ENCODE measurements at regions not wholly inside any gene's neighbourhood (a gene's known extent, or its start where the extent isn't known, plus 50 kb on each side); places are given as distances from the start of the nearest gene placed in this dataset.

DNA sequence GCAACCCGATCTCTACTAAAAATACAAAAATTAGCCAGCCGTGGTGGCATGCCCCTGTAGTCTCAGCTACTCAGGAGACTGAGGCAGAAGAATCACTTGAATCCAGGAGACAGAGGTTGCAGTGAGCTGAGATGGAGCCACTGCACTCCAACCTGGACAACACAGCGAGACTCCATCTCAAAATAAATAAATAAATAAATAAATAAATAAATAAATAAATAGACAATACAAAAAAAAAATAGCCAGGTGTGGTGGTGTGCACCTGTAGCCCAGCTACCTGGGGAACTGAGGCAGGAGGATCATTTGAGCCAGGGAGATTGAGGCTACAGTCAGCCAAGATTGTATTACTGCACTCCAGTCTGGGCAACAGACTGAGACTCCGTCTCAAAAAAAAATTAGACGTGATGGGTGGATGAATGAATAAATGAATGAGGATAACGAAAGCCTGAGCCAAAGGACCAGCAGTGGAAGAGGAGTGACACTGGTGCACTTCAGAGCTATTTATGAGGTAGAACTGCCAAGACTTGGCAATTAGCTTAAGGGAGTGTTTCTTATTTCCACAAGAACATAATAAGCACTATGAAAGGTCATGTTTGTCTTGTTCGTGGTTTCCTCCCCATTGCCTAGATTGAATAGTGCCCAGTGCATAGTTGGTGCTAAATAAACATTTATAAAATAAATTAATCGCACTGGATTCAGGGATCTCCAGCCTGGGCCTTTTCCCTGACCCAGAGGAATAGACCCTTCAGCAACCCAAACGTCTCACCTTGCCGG is 232.2 kb downstream of the IDS start:
- DNase-seq, result no peak

DNA sequence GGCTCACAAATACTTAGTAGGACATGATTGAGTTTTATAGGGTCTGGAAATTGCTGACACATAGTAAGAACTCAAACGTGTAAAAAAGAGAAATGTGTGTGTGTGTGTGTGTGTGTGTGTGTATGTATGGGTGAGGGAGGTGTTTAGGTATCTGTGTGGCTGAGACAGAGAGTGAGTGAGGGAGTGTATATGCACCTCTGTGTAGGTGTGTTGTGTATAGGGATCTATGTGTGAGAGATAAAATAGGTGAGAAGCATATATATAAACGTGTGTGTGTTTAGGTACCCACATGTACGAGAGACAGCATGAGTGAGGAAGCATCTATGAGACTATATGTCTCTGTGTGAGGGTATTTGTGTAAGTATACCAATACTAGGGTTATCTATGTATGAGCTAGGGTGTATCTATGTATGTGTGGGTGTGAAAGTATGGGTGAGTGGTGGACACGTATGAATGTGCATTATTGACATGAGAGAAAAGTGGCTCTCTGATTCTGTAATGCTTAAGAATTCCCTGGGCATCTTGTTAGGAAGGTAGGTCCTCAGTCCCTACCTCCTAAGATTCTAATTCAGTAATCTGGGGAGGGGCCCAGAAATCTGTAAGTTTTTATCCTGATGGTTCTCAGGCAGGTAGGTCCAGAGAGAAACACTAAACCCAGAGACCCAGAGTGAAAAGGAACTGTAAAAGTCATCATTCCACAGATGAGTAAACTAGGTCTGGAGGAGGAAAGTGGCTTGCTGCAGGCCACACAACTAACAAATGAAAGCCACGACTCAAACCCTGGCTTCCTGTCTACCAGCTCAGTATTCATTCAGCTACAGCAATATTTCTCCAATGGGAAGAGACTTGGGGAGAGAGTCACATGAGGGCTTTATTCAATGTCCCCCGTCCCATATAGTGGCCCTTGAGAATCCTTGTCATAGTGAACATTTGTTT is 237.0 kb downstream of the IDS start:
- no peak for DNase-seq

DNA sequence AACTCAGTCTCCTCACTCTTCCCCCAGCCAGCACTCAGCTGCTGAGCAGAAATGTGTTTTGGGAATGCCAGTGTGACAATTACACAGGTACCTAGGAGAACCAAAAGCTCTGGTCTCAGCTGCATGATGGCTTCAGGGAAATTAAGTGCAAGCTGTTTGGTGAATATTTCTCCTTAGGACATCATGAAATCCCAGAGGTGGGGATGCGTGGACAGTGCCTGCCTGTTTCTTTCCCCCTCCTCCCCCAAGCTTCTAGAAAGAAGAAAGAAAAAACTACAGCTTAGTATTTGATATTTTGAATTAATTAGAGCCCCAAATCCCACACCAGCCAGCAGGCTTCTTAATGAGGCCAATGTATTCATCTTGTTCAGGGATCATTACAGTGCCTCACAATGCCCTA is 243.0 kb downstream of the IDS start:
- no peak for DNase-seq

DNA sequence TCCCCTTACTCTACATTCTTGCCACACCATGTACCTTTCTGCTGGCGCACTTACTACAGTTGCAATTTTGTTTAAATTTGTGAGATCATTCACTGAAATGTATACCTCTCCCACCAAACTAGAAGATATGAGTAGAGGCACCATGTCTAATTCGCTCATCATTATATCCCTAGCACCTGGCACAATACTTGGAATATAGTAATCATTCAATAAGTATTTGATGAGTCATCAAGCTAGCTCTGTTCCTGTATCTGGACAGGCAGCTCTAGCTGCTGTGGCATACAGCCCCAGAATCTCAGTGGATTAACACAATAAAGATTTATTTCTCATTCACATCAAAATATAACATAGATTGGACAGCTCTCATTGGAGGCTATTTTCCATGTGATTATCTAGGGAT is 245.9 kb downstream of the IDS start:
- no peak for DNase-seq

DNA sequence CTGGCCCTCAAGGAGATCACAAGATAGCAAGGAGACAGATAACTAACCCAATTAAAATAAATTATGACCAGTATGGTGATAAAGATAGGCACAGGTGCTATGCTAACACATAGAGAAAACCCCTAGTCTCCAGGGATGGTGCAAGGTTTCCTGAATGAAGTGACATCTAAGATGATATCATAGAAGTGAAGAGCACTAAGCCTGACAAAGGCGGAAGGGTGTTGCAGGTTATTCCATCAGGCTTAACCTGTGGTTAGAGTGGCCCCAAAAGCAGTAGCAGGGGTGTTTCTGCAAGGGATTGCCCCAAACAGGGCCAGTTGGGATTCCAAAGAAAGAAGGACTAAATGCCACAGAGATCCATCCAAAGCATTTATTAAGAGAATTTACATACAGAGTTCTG is 249.2 kb downstream of the IDS start:
- DNase-seq, result no peak

DNA sequence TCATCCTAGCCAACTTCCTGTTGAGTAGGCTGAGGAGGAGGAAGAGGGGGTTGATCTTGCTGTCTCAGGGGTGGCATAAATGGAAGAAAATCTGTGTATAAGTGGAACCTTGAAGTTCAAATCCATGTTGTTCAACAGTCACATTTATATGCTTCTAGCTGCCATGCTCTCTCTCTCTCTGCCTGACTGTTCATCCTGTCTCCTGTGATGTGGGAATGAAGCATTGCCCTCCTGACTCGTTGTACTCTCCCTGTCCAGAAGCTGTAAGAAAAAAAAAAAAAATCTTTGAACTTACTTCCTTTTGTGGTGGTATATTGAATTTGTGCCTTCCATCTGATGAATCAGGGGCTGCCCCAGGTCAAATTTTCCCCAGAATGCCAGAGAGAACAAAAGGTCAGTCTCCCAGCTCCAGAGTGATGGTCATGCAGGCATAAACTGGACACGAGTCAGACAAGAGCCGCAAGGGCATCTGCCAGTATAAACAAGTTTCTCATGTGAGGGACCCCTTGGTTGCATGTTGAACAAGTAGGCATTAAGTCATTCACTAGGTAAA is 257.0 kb downstream of the IDS start:
- DNase-seq, result no peak

DNA sequence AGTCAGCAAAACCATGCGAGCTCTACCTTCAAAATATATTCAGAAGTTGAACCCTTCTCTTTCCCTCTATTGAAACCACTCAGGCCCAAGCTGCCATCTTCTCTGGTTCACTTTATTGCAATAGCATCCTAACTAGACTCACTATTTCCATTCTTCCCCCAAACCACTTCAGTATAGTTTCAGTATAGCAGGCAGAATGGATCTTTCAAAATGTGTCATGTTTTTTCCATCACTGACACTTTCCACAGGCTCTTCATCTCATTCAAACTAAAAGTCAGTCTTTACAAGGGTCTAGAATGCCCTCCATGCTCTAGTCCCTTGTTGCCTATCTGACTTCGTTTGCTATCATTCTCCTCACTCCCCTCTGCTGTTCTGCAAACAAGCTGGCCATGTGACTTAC is 274.4 kb downstream of the IDS start:
- no peak for DNase-seq

DNA sequence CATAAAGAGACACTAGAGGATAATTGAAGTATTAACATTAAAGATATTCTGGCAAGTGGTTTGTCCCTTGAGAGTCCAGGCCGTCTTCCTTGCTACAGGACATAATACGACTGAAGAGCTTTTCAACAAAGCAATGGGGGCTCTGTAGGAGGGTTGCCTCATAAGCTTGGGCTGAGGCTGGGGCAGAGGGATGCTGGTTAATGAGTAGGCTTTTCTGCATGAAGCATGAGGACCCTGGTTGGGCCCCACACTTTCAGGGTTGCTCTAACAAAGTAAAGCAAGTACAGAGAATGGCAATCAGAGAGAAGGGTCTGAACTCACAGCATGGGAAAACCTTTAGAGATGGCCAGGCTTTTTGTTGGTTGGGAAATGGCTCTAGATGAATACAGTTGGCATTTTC is 281.3 kb downstream of the IDS start:
- DNase-seq, result no peak

DNA sequence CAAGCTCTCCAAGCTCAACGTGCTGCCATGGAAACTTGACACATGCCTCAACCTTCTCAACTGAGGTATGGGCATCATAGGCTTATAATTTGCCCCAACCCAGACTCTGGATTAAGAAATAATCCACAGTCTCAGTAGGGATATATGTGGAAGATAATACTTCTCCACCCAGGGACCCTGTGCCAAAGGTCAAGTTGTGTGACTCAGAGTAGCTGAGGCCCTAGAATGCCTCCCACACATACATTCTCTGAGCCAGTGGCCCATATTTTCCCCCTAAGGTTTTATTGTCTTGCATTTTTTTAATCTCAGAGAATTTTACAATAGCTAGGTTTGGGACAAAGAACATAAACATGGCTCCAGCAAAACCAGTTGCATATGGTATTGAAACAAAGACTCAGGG is 283.1 kb downstream of the IDS start:
- no peak for DNase-seq

DNA sequence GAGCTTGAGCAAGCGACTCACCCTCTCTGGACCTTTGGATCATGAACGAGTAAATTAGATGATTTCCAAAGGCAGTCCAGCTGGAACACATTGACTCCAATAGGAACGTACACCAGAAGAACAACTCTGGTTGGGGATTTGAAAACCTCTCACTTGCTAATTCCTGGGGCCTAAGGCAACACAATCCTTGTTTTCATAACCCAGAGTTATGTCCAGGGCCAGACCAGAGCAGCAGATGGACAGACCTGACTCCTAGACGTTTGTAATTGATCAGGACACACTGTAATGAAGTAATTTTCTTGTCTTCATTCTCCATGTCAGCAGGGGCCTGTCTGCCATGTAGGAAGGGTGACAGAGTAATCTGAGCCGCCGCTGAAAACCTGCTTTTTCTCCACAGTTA is 283.9 kb downstream of the IDS start:
- DNase-seq, result no peak

DNA sequence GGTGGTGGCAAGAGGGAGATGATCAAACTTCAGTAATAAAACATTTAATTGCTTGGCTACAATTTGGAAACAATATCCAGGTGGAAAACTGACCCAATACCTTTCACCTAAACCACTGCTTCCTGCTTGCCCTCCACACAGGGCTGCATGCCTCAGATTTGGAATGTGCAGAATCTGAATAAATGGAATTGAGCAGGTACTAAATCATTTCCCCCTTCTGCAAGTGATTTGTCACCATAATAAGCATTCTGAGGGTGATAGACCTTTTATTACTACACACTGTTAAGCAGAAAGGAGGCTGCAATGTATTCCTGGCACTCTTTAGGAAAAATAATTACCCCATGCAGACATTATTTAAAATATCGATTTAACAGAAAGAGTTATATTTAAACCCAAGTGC is 291.8 kb downstream of the IDS start:
- no peak for DNase-seq

DNA sequence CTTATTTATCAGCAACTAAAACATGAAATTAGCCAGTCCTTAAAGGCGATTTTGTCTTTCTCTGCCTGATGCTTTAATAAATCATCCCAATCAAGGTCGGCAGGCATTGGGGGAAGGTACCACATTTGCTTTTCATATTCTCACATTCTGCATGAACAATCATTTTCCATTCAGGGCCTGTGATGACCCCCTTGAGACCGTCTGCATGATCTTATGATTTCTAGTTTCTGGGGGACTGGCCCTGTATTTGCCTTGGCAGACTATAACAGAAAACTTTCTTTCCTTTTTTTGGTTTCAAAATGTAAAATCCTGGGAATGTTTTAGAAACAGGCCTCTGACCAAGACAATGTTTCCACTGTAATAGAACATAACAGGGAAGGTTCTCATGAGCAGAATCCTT is 296.8 kb downstream of the IDS start:
- DNase-seq, result no peak

DNA sequence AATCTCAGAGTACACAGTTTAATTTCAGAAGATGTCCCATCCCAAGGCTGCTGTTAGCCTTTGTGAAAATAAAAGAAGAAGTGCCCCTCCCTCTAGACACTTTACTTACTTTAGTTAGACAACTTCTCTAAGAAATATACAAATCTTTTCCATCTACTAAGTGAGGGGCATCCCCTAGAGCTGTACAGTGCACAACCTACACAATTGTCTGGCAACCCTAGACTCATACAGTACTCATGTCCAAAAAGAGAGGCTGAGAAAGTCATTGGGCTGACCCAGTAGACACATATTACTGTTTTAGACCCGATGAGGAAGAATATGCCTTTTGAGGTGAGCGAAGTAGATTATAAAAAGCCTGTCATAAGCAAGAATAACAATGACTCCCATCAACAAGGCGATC is 297.6 kb downstream of the IDS start:
- DNase-seq, result no peak

DNA sequence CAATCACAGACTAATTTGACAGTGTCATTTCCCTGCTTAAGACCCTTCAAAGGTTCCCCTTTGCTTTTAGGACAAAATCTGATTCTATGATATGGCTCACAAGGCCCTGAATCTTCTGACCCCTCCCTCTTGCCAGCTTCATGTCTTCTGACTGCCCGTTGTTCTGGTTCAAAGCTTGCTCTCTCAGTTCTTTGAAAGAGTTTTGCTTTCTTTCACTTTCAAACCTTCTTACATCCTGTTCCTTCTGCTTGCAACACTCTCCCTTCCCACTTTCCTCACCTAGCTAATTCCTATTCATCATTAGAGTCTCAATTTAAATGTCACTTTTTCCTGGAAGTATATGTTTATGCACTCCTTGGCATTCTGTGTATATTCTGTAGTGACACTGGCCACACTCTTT is 299.2 kb downstream of the IDS start:
- no peak for DNase-seq

DNA sequence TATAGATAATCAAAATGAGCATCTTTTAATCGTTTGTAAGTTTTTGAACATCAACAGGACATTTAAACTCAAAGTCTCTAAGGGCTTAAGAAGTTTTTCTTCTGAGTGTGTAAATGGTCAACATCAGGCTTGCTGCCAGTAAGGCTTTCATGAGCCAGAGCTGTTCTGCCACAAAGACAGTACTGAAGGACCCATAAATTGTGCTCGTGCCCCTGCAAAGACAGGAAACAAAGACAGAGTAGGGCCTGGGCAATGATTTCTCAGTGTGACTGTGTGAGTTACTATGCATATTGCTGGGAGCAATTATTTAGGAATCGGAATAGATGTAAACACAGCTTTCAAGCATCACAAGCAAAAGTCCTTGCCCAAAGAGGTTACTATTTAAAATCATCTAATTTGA is 300.0 kb downstream of the IDS start:
- DNase-seq, result no peak

DNA sequence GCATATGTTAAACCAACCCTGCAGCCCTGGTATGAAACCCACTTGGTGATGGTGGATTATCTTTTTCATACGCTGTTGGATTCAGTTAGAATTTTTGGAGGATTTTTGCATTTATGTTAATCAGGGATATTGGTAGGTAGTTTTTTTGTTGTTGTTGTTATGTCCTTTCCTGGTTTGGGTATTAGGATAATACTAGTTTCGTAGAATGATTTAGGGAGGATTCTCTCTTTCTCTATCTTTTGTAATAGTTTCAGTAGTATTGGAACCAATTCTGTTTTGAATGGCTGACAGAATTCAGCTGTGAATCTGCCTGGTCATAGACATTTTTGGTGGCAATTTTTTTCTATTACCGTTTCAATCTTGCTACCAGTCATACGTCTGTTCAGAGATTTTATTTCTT is 305.4 kb downstream of the IDS start:
- DNase-seq, result no peak

DNA sequence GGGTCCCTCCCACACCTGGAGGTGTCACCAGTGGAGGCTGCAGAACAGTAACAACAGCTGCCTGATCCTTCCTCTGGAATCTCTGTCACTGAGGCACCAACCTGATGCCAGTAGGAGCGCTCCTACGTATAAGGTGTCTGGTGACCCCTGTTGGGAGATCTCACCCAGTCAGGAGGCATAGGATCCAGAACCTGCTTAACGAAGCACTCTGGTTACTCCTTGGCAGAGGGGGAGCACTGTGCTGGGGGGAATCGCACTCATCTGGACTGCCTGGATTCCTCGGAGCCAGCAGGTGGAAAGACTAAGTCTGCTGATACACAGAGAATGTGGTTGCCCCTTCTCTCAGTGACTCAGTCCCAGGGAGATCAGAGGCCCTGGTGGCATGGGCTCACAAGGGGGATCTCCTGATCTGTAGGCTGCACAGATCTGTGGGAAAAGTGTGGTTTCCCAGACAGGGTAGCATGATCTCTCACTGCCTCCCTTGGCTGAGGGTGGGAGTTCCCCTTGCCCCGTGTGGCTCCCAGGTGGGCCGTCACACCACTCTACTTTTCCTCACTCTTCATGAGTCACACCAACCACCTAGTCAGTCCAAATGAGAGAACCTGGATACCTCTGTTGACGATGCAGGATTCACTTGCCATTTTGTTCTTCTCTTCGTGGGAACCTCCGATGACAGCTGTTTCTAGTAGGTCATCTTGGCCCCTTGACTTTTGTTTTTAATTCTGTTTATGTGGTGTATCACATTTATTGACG is 305.9 kb downstream of the IDS start:
- DNase-seq, result no peak

DNA sequence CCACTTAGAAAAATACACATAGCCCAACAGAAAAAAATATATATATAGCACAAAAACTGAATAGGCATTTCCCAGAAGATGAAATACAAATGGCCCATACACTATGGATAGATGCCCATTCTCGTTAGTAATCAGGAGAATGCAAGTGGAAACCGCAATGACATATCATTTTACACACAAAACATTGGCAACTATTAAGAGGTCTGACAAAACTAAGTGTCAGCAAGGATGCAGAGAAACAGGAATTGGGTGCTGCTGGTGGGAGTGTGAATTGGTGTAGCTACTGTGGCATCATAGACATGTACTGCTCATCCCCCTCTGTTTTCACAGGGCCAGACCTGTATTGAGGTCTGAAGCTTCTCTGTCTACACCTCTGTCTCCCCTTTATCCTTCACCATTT is 320.0 kb downstream of the IDS start:
- no peak for DNase-seq

DNA sequence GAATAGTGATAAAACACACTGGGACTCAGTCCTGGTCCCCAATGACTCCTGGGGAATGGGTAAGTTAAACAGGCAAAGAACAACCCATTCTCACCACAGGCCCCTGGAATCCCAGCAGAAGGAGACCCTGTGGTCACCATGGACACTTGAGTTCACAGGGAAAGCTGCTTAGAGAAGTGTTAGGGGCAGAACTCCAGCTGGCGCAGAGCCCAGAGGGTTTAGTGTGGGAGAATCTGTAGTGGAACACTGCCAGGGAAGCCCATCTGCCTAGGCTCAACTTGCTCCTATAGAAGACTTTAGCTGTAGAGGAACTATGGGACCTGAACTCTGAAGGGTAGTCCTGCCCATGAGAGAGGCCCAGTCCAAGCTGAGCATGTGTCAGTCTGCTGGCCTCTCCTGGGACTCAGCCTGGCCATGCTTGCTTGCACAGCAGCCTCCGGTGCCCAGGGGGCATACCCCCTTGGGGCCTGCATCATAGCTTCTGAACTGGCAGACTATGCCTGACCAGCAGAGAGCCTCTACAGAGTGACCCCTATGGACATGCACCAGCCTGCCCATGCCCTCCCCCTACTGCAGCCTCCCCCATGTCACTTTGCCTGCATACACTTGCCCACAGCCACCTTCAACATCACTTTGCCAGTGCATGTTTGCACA is 343.5 kb downstream of the IDS start:
- DNase-seq, result no peak

DNA sequence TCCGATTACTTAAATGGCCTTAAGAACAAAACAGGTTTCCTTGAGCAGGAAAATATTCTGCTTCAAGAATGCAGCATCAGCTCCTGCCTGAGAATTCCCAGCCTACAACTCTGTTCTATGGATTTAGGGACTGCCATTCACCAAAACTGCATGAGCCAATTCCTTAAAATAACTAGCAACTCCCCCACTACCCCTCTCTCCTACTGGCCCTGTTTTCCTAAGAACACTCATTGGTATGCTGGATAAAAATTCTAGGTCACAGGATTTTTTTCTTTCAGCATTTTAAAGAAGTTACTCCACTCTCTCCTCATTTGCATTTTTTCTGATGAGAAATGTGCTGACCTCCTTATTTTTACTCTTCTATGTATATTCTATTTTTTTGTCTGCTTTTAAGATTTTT is 347.1 kb downstream of the IDS start:
- DNase-seq, result no peak

DNA sequence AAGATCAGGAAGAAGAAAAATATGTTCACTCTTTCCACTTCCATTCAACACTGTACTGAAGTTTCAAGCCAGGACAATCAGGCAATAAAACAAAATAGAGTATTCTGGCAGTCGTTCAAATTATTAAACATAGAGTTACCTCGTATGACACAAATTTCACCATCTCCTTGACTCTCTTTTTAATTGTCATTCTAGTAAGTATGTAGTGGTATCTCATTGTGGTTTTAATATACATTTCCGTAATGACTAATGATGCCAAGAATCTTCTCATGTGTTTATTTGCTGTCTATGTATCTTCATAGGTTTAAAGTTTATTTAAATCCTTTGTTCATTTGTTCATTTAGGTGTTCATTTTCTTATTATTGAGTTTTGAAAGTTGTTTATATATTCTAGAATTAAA is 352.2 kb downstream of the IDS start:
- DNase-seq, result no peak

DNA sequence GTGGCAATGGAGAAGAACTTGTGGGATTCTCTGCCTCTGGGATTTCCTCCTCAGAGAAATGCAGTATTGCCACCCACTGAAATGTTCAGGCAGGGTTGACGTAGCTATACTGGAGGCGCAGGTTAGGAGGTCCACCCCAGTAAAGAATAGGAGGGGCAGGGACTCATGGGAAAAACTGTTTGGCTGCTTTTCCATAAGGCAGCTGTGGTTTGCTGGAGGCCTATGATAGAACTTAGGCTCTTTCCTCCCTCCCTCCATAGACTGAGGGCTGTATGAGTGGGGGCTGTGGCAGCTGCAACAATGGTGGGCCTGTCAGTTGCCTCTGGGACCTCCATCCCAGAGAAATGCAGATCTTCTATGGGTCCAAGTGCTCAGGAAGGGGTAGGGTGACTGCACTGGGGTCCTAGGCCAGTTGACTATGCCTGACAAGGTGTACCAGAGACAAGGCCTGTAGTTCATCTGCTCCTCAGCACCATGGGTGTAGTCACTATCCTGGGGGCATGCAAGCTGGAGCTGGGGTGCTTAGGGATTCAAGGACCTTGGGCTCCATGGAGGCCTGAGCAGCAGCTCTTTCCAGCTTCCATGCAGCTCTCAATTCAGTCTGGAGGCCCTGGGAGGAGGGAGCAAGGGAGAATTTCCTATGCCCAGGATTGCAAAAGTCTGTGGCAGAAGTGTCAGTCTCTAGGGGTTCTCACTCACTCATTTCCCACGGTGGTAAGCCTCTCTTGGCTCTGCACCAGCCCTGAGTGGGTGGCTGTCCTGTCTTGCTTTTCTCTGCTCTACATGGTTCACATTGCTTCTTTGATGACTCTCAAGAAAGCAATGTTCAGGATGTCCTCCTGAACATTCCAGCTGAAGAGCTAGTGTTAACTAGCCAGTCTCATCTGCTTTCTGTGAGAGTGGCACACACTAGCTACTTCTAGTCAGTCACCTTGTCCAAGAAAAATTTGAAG is 353.0 kb downstream of the IDS start:
- DNase-seq, result no peak
